H1 (cell line): ENCODE measurements at regions not wholly inside any gene's neighbourhood (a gene's known extent, or its start where the extent isn't known, plus 50 kb on each side); places are given as distances from the start of the nearest gene placed in this dataset.

Experiments
- CTCF ChIA-PET: fragments of 300-600 bp; sonication (Branson Sonifier 250); formaldehyde crosslinking; loops from one replicate; lab custom pipeline; 2021; ENCODE audit not compliant: partially characterized antibody; lab: Charles Lee
- POLR2A ChIA-PET: fragments of 300-600 bp; sonication (Branson Sonifier 250); formaldehyde crosslinking; loops from one replicate; lab custom pipeline; 2021; ENCODE audit warnings: inconsistent platforms; ENCODE audit not compliant: partially characterized antibody; lab: Charles Lee
- DNase-seq, 2 experiments: peaks; one replicate each; pipeline versions ENCODE4 v3.0.0 to v3.0.0-alpha.2; 2010 to 2022; ENCODE audit warnings: low spot score in 2 of 2, low read depth in 1 of 2, mixed read lengths in 1 of 2
- FAIRE-seq: peaks from 2 replicates; lab custom pipeline; 2011; peaks lifted over from hg19 to GRCh38; lab: Jason Lieb, UNC
- H2AFZ ChIP-seq: 2 replicates; pipeline ENCODE4 v1.8.1; 2012; ENCODE audit warnings: low read length, inconsistent platforms
- H2AK5ac ChIP-seq: 2 replicates; pipeline ENCODE4 v1.6.1; 2013; ENCODE audit warnings: low read depth, low read length
- H2BK120ac ChIP-seq: replicated peaks from 2 replicates; pipeline ENCODE3; 2013; ENCODE audit warnings: low read depth, low read length, inconsistent platforms
- H2BK12ac ChIP-seq: 2 replicates; pipeline ENCODE4 v1.6.1; 2013; ENCODE audit warnings: low read depth, low read length
- H2BK15ac ChIP-seq: 2 replicates; pipeline ENCODE4 v1.6.1; 2013; ENCODE audit warnings: low read length
- H2BK20ac ChIP-seq: 2 replicates; pipeline ENCODE4 v1.6.1; 2013; ENCODE audit warnings: low read length
- H2BK5ac ChIP-seq: 2 replicates; pipeline ENCODE4 v1.6.1; 2013; ENCODE audit warnings: low read depth, low read length
- H3K14ac ChIP-seq: 2 replicates; pipeline ENCODE4 v1.6.1; 2013; ENCODE audit warnings: inconsistent platforms; ENCODE audit not compliant: insufficient read length
- H3K18ac ChIP-seq: 2 replicates; pipeline ENCODE4 v1.6.1; 2013; ENCODE audit warnings: low read length; ENCODE audit errors: extremely low read depth
- H3K23ac ChIP-seq: 2 replicates; pipeline ENCODE4 v1.6.1; 2013; ENCODE audit warnings: inconsistent platforms; ENCODE audit not compliant: insufficient read length
- H3K23me2 ChIP-seq: 2 replicates; pipeline ENCODE4 v1.6.1; 2013; ENCODE audit warnings: low read depth, low read length
- H3K27ac ChIP-seq: 2 replicates; pipeline ENCODE4 v1.6.1; 2011; ENCODE audit warnings: low read depth, low read length, inconsistent platforms
- H3K27me3 ChIP-seq, 4 experiments: replicated peaks in 1 of 4; 1 replicate in 1 of 4; 2 replicates in 3 of 4; pipeline versions ENCODE4 v1.6.1 to v1.8.1; 2011 to 2013; ENCODE audit warnings: low read length in 3 of 4, mild to moderate bottlenecking in 3 of 4, inconsistent platforms in 2 of 4, mixed read lengths in 2 of 4, moderate library complexity in 1 of 4; ENCODE audit not compliant: control insufficient read depth in 3 of 4, insufficient read depth in 3 of 4; ENCODE audit errors: extremely low read depth in 1 of 4
- H3K36me3 ChIP-seq, 4 experiments: 2 replicates each; pipeline versions ENCODE4 v1.6.1 to v1.8.1; 2011 to 2013; ENCODE audit warnings: mild to moderate bottlenecking in 4 of 4, low read length in 3 of 4, moderate library complexity in 2 of 4, control low read depth in 1 of 4, inconsistent platforms in 1 of 4; ENCODE audit not compliant: insufficient read depth in 4 of 4, control insufficient read depth in 2 of 4
- H3K4ac ChIP-seq: replicated peaks from 2 replicates; pipeline ENCODE3; 2013; ENCODE audit warnings: low read length, low read depth, mixed read lengths, inconsistent platforms; ENCODE audit not compliant: insufficient read length
- H3K4me1 ChIP-seq, 4 experiments: replicated peaks in 1 of 4; 1 replicate in 1 of 4; 2 replicates in 3 of 4; pipeline versions ENCODE4 v1.6.1 to v1.8.1; 2011 to 2013; ENCODE audit warnings: low read length in 3 of 4, inconsistent platforms in 2 of 4, mixed read lengths in 1 of 4; ENCODE audit not compliant: insufficient read depth in 4 of 4, control insufficient read depth in 3 of 4
- H3K4me2 ChIP-seq, 2 experiments: 2 replicates each; pipeline versions ENCODE4 v1.6.1 to v1.8.1; 2011 to 2013; ENCODE audit warnings: low read depth in 2 of 2, low read length in 2 of 2, control low read depth in 1 of 2, inconsistent platforms in 1 of 2, mild to moderate bottlenecking in 1 of 2; ENCODE audit not compliant: insufficient read depth in 1 of 2
- H3K4me3 ChIP-seq, 4 experiments: fragments of 200-600, 300-600 bp in 1 of 4; sonication (generic), shearing (Covaris generic), sonication (Bioruptor Twin) in 1 of 4; 2 replicates each; pipeline versions ENCODE4 v1.5.1 to v1.8.1; 2011 to 2016; ENCODE audit warnings: low read length in 4 of 4, low read depth in 3 of 4, control low read depth in 2 of 4, inconsistent platforms in 2 of 4, mild to moderate bottlenecking in 2 of 4, mixed read lengths in 1 of 4, moderate library complexity in 1 of 4; ENCODE audit not compliant: insufficient read depth in 2 of 4; ENCODE audit errors: extremely low read depth in 1 of 4
- H3K56ac ChIP-seq: replicated peaks from 2 replicates; pipeline ENCODE3; 2013; ENCODE audit warnings: low read depth, mild to moderate bottlenecking, mixed read lengths, low read length, inconsistent platforms; ENCODE audit not compliant: insufficient read length
- H3K79me1 ChIP-seq: 2 replicates; pipeline ENCODE4 v1.6.1; 2013; ENCODE audit warnings: low read depth, low read length, control low read depth
- H3K79me2 ChIP-seq, 2 experiments: 2 replicates each; pipeline versions ENCODE4 v1.6.1 to v1.8.1; 2012 to 2013; ENCODE audit warnings: low read length in 2 of 2, mild to moderate bottlenecking in 2 of 2, inconsistent platforms in 1 of 2; ENCODE audit not compliant: insufficient read depth in 2 of 2, control insufficient read depth in 1 of 2
- H3K9ac ChIP-seq, 4 experiments: replicated peaks in 1 of 4; 1 replicate in 1 of 4; 2 replicates in 3 of 4; pipeline versions ENCODE4 v1.6.1 to v1.8.1; 2011 to 2013; ENCODE audit warnings: low read depth in 3 of 4, low read length in 3 of 4, control low read depth in 2 of 4, mild to moderate bottlenecking in 2 of 4, moderate library complexity in 2 of 4, inconsistent platforms in 1 of 4; ENCODE audit errors: extremely low read depth in 1 of 4
- H3K9me3 ChIP-seq, 2 experiments: 2 replicates each; pipeline versions ENCODE4 v1.6.1 to v1.8.1; 2012 to 2013; ENCODE audit warnings: mild to moderate bottlenecking in 2 of 2, moderate library complexity in 2 of 2, control low read depth in 1 of 2, inconsistent platforms in 1 of 2, low read depth in 1 of 2, low read length in 1 of 2, mixed read lengths in 1 of 2; ENCODE audit not compliant: insufficient read depth in 2 of 2
- H4K20me1 ChIP-seq, 2 experiments: replicated peaks in 1 of 2; 2 replicates each; pipeline versions ENCODE3 to v1.8.1; 2011 to 2013; ENCODE audit warnings: inconsistent platforms in 2 of 2, low read length in 2 of 2, mild to moderate bottlenecking in 1 of 2; ENCODE audit not compliant: insufficient read depth in 2 of 2, control insufficient read depth in 1 of 2
- H4K5ac ChIP-seq: 2 replicates; pipeline ENCODE4 v1.6.1; 2013; ENCODE audit warnings: low read length, low read depth, mixed read lengths, inconsistent platforms; ENCODE audit not compliant: insufficient read length
- H4K8ac ChIP-seq: 2 replicates; pipeline ENCODE4 v1.8.0; 2013; ENCODE audit warnings: mild to moderate bottlenecking, moderate library complexity, low read length, inconsistent platforms; ENCODE audit not compliant: insufficient read depth; ENCODE audit errors: extremely low read depth
- H4K91ac ChIP-seq: replicated peaks from 2 replicates; pipeline ENCODE3; 2013; ENCODE audit warnings: low read length, mixed read lengths, inconsistent platforms; ENCODE audit not compliant: insufficient read length
- EP300 ChIP-seq, 2 experiments: IDR thresholded peaks; 1 replicate in 1 of 2; 2 replicates in 1 of 2; pipeline ENCODE4 v1.6.1; 2011 to 2012; ENCODE audit warnings: low read depth in 2 of 2, low read length in 2 of 2, mild to moderate bottlenecking in 2 of 2, borderline replicate concordance in 1 of 2, inconsistent platforms in 1 of 2, moderate library complexity in 1 of 2
- RAD21 ChIP-seq, 2 experiments: IDR thresholded peaks in 1 of 2; conservative IDR thresholded peaks in 1 of 2; 2 replicates each; pipeline ENCODE4 v1.6.1; 2011; ENCODE audit warnings: low read depth in 2 of 2, low read length in 2 of 2, improper control_type of control experiment in 1 of 2, inconsistent platforms in 1 of 2, mild to moderate bottlenecking in 1 of 2, moderate library complexity in 1 of 2
- WGBS, 2 experiments: shearing (Covaris generic) in 1 of 2; methylation state at CpG; one replicate each; pipeline versions ENCODE4 v1.1.6 to v1.1.7; 2013 to 2015; ENCODE audit warnings: low lambda C conversion rate in 2 of 2, mixed read lengths in 2 of 2, inconsistent platforms in 1 of 2, low coverage in 1 of 2, missing lambda C conversion rate in 1 of 2; ENCODE audit not compliant: insufficient replicate concordance in 2 of 2, insufficient coverage in 1 of 2, insufficient read length in 1 of 2; ENCODE audit errors: extremely low coverage in 1 of 2, missing lambda C conversion rate in 1 of 2; 5-methylcytosine and 5-hydroxymethylcytosine counted together
- TF ChIP-seq, protein P1 (sequence below): IDR thresholded peaks from 2 replicates; pipeline ENCODE4 v1.6.1; 2011; ENCODE audit warnings: low read length, improper control_type of control experiment

DNA sequence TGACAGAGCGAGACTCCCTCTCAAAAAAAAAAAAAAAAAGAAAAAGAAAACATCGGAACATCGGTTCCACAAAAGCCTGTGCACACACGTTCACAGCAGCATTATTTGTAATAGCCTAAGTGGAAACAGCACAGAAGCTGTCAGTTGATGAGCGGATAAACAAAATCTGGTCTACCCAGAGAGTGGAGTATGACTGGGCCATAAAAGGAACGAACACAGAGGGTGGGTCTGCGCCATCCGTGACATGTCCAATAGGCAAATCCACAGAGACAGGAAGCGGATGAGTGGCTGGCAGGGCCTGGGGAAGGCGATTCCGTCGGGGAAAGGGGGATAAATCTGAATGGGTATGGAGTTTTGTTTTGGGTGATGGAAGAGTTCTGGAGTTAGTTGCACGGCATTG, 212.2 kb upstream of the CIBAR2 start:
- H3K18ac ChIP-seq: no peak overlapping the region; the same call in 1 of the 2 replicates
- H3K9ac ChIP-seq: no peak overlapping the region
- H2BK15ac ChIP-seq: no peak overlapping the region
- H3K4me3 ChIP-seq: no peak overlapping the region
- H3K4me2 ChIP-seq: no peak overlapping the region
- H4K5ac ChIP-seq: no peak overlapping the region
- H3K36me3 ChIP-seq: no peaks in the 10 kb centered on the region
- H3K56ac ChIP-seq: no peak overlapping the region
- FAIRE-seq: no peak
- no peaks in the 10 kb centered on the region for H3K79me2 ChIP-seq
- peaks cover 0 to 2% of the 10 kb centered on the region in 2 experiments for H4K20me1 ChIP-seq
- ChIA-PET POLR2A (no interaction called here), CTCF (interaction anchor here (0.8 to 3.0 kb wide), 8 partner anchors 8 to 87 kb away, joined by 3 to 12 read pairs (median 5); no protein-coding TSS in a partner anchor)
- H4K8ac ChIP-seq: no peak overlapping the region
- no peak overlapping the region for H3K27ac ChIP-seq
- H2BK5ac ChIP-seq: no peak overlapping the region
- no peak overlapping the region for H2BK12ac ChIP-seq
- H2BK120ac ChIP-seq: no peak overlapping the region
- peaks cover 0 to 19% (median 16%) of the 10 kb centered on the region in 4 experiments; a peak in 6 of 7 replicates for H3K4me1 ChIP-seq
- no peak overlapping the region for H3K14ac ChIP-seq
- no peaks in the 10 kb centered on the region for H3K79me1 ChIP-seq
- no peak overlapping the region for H2AK5ac ChIP-seq
- WGBS, 2 experiments: 96% methylated on average over 10 of the region's 13 CpGs; no CpG with 5 or more reads in 1 of the 2 experiments
- H3K27me3 ChIP-seq: peaks cover 0 to 5% (median 0%) of the 10 kb centered on the region in 4 experiments; a peak in 3 of 7 replicates
- no peak overlapping the region for H2BK20ac ChIP-seq
- no peak for DNase-seq
- no peak overlapping the region for H3K4ac ChIP-seq
- H2AFZ ChIP-seq: no peak overlapping the region
- H4K91ac ChIP-seq: no peak overlapping the region
- H3K23me2 ChIP-seq: no peaks in the 10 kb centered on the region; the same call in 1 of the 2 replicates
- H3K23ac ChIP-seq: no peak overlapping the region
- no peaks in the 10 kb centered on the region for H3K9me3 ChIP-seq
- TF ChIP-seq RAD21 (IDR thresholded peaks at IDR 0.05 in 1 of 2, conservative IDR thresholded peaks at IDR 0.05 in 1 of 2; ENCODE audit: low read depth in 2 of 2, low read length in 2 of 2) (no peak), EP300 (IDR thresholded peaks at IDR 0.05; ENCODE audit: borderline replicate concordance in 1 of 2, low read depth in 2 of 2, low read length in 2 of 2) (no peak)
- TF ChIP-seq, protein P1, sequence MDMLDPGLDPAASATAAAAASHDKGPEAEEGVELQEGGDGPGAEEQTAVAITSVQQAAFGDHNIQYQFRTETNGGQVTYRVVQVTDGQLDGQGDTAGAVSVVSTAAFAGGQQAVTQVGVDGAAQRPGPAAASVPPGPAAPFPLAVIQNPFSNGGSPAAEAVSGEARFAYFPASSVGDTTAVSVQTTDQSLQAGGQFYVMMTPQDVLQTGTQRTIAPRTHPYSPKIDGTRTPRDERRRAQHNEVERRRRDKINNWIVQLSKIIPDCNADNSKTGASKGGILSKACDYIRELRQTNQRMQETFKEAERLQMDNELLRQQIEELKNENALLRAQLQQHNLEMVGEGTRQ: no peak
